GM18508 (cell line): ENCODE measurements at regions not wholly inside any gene's neighbourhood (a gene's known extent, or its start where the extent isn't known, plus 50 kb on each side); places are given as distances from the start of the nearest gene placed in this dataset.
"Not testable (repeated sequence)": the region's sequence is repeated elsewhere in the genome, so short reads cannot be mapped to it uniquely, and the experiment has no call there.

Source experiments
- ATAC-seq: cut with Tn5 transposase; IDR thresholded peaks from one replicate; pipeline ENCODE4 v1.9.1; 2021; ENCODE audit warnings: moderate number of reproducible peaks; ENCODE audit not compliant: insufficient read depth, unreplicated experiment

DNA sequence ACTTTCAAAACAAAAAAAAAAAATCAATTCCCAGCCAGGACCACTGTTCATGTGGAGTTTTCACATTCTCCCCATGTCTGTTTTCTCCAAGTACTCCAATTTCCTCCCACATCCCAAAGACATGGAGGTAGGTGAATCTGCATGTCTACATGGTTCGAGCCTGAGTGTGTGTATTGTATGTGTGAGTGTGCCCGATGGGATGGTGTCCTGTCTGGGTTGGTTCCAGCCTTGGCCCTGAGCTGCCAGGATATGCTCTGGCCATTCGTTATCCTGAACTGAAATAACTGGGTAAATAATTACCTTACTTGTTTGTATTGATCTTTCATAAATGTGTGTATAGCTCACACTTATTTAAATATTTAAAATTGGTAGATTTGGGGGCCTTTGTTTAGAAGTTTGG lies 452.3 kb upstream of the RORB start:
- ATAC-seq: no peak

DNA sequence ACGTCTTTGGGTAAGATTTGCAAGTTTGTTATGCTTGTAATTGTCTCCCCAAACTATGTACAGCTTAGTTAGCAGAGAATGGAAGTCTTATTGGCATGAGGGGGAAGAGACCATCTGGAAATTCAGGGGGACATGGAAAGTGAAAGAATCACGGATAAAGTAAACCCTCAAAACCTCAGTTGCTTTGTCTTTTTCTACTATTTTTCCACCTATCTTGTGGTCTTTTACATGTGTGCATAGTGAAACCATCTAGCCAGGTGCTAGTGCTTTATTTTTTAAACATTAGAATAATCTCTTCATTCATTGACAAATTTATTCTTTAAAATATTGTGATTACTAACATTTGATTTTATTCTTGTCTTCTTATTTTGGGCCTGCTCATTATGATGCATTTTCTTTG lies 441.1 kb upstream of the RORB start:
- no peak for ATAC-seq

DNA sequence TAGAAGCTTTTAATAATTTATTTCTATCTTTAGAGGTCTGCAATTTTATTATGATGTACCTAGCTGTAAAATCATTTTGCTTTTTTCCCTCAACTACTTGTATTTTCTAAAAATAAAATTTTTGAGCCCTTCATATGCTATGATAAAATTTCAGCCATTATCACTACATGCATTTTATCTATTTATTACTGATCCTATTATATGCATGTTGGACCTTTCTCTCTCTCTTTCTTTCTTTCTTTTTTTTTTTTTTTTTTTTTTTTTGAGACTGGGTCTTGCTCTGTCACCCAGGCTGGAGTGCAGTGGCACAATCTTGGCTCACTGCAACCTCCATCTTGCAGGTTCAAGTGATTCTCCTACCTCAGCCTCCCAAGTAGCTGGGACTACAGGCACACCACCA lies 440.1 kb upstream of the RORB start:
- not testable (repeated sequence) for ATAC-seq

DNA sequence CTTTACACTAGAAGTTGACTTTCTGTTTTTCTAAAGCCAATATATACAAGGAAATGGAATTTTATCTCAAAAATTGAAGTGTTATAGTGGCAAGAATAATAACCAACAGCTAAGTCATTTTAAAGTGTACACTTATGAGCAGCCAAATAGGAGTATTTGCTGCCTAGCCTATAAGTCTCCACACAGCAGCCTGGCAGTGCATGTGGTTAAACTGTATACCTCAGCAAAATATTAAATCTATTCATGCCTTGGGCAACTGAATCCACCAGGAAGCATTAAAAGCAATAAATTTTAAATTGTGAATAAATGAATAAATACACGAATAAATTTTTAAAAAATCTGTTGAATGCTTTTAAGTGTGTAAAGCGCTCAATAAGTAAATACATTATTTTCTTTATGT lies 432.4 kb upstream of the RORB start:
- ATAC-seq: no peak

DNA sequence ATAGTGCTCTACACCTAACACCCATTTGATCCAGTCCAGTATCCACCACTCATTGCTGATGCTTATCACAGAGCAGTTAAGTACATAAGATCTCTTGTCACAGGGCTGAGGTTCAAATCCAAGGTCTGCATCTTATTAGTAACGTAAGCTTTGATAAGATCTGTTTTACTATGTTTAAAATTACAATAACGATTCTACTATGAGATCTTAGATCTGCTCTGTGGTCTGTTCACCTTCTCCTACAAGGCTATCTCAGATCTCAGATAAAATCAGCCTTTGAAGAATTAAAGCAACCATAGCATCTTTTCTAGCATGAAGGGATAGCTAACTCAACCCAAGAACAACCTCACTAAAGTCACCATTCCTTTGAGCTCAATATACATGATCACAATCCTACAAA lies 431.0 kb upstream of the RORB start:
- ATAC-seq: no peak

DNA sequence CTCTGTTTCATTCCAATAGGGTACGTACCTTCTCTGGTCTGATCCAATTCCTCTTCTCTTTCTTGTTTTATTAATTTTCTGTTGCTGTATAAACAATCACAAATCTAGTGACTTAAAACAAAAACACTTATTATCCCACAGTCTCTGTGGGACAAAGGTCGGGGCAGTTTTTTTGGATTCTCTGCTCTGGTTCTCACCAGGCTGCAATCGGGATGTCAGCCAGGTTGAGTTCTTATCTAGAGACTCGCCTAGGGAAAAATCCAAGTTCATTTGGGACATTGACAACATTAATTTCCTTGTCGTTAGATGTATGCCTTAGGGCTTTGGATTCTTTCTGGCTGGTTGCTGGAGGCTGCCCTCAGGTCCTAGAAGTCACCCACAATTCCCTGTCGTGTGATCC lies 430.5 kb upstream of the RORB start:
- ATAC-seq: no peak

DNA sequence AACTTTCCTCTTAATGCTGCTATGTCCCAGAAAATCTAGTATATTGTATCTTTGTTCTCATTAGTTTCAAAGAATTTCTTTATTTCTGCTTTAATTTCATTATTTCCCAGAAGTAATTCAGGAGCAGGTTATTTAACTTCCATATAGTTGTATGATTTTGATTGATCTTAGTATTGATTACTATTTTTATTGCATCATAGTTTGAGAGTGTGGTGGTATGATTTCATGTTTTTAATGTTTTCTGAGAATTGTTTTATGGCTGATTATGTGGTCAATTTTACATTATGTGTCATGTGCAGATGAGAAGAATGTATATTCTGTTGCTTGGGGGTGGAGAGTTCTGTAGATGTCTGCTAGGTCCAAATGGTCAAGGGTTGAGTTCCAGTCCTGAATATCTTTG lies 425.6 kb upstream of the RORB start:
- ATAC-seq: no peak

DNA sequence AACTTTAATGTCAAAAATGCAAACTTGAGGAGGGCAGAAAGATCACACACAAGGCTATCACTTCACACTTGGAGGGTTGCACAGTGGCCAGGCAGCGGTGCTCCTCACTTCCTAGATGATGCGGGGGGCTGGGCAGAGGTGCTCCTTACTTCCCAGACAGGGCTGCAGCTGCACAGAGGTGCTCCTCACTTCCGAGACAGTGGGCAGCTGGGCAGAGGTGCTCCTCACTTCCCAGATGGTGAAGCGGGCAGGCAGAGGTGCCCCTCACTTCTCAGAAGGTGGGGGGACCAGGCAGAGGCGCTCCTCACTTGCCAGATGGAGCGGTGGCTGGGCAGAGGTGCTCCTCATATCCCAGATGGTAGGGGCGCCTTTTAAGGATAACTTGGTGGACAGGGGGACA lies 423.2 kb upstream of the RORB start:
- no peak for ATAC-seq

DNA sequence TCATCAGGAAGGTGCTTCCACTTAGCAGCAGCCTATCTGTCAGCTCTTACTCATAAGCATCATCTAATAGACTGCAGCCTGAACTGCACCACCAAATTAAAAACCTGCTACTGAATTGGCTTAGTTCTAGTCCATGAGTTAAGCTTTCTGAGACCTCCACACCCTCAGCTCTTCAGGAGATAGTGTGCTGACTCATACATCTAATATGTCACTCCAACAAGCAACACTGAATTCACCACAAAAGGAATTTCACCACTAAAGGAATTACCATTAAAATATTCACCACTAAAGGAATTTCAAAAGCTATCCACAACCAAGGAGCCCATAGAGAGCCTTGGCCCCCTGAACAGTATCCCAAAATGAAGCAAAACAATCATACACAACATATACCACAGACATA lies 418.5 kb upstream of the RORB start:
- ATAC-seq: no peak

DNA sequence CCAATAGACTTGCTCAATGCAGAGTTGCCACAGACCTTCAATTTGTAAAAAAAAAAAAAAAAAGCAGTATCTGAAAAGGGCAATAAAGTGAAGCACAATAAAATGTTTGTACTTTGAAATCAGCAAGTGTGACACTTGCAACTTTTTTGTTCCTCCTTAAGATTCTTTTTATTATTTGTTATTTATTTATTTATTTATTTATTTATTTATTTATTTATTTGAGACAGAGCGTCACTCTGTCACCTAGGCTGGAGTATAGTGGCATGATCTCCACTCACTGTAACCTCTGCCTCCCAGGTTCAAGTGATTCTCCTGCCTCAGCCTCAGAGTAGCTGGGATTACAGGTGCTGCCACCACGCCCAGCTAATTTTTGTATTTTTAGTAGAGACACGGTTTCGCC lies 416.5 kb upstream of the RORB start:
- not testable (repeated sequence) for ATAC-seq

DNA sequence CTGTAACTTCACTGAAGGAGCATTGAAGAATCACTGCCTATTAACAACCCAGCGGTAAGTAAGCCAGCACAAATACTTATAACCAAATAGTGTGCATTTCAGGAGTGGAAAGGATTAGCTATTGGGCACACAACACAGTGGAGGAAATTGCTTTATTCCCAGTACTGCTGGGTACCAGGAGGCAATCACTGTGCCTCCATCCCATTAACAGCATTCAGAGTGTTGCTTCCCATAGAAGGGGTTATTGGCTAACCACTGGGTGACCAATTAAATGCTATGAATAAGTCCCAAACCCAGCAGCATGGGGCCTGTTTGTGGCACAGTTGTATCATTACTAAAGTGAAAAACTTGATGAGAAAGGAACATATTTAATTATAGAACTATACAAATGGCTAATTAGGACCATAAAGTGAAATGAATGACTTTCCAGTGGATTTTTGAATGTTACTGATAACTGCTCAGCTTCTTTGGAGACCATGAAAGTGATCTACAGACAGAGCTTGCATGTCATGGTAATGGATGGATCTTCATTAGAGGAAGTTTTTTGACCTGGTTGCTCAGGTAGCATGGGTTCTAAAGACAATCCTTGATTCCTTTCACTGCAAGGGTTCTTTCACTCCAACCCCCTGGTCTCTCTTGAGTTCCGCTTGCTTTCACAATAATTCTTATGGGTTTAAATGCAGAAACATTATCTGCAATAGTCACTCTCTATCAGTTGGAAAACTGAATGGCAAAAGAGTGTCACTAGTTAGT lies 413.3 kb upstream of the RORB start:
- ATAC-seq: no peak

DNA sequence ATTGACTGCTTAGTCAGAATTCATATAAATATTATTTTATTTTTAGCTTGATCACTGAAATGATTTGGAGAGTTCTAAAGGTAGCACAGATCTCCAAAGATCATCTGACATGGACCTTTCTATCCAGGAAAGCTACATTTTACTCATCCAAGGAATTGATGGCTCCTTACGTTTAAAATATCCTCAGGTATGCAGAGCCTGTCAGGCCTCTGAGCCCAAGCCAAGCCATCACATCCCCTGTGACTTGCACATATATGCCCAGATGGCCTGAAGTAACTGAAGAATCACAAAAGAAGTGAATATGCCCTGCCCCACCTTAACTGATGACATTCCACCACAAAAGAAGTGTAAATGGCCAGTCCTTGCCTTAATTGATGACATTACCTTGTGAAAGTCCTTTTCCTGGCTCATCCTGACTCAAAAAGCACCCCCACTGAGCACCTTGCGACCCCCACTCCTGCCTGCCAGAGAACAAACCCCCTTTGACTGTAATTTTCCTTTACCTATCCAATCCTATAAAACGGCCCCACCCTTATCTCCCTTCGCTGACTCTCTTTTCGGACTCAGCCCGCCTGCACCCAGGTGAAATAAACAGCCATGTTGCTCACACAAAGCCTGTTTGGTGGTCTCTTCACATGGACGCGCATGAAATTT lies 411.6 kb upstream of the RORB start:
- not testable (repeated sequence) for ATAC-seq

DNA sequence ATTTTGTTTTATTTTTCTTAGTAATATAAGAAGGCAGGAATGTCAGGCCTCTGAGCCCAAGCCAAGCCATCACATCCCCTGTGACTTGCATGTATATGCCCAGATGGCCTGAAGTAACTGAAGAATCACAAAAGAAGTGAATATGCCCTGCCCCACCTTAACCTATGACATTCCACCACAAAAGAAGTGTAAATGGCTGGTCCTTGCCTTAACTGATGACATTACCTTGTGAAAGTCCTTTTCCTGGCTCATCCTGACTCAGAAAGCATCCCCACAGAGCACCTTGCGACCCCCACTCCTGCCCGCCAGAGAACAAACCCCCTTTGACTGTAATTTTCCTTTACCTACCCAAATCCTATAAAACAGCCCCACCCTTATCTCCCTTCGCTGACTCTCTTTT lies 406.2 kb upstream of the RORB start:
- ATAC-seq: not testable (repeated sequence)

DNA sequence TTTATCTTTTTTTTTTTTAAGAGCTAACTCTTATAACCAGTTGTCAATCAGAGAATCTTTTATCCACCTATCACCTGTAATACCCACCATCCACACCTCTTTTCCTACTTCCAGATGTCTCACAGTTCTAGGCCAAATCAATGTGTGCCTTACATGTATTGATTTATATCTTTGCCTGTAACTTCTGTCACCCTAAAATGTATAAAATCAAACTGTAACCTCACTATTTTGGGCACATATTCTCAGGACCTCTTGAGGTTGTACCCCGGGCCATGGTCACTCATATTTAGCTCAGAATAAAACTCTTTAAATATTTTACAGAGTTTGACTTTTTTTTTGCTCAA lies 404.7 kb upstream of the RORB start:
- no peak for ATAC-seq

DNA sequence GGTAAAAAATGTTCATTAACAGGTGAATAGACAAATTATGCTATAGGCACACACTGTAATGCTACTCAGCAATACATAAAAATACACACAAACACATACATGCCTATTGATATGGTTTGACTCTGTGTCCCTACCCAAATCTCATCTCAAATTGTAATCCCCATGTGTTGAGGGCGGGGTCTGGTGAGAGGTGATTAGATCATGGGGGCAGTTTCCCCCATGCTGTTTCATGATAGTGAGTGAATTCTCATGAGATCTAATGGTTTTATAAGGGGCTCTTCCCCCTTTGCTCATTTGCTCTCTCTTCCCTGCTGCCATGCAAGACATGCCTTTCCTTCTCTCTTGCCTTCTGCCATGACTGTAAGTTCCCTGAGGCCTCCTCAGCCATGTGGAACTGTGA lies 403.1 kb upstream of the RORB start:
- ATAC-seq: not testable (repeated sequence)

DNA sequence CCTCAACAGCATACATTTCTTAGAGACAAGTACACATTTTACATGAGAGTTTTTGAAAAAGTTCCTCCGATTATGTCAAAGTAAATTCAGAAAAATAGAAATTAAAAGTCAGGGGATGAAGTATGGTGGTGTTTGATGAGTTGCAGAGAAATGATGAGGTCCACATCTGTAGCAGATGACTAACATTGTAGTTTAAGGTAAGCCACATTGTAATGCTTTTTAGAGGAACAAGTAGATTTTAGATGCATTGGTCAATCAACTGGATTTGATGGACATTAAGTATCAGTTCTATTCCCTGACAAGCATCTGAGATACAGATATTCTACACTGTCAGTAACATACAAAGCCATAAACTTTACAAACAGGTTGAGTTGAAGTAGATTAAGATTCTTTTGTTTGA lies 402.4 kb upstream of the RORB start:
- no peak for ATAC-seq

DNA sequence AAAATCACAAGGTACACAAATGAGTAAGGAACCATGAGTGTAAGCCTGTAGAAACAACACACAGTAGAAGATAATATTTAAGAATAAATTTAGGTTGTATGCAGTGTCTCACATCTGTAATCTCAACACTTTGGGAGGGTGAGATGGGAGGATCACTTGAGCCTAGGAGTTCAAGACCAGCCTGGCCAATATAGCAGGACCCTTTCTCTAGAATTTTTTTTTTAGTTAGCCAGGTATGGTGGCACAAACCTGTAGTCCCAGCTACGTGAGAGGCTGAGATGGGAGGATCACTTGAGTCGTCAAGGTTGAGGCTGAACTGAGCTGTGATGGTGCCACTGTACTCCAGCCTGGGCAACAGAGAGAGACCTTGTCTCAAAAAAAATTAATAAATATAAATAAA lies 401.2 kb upstream of the RORB start:
- ATAC-seq: no peak

DNA sequence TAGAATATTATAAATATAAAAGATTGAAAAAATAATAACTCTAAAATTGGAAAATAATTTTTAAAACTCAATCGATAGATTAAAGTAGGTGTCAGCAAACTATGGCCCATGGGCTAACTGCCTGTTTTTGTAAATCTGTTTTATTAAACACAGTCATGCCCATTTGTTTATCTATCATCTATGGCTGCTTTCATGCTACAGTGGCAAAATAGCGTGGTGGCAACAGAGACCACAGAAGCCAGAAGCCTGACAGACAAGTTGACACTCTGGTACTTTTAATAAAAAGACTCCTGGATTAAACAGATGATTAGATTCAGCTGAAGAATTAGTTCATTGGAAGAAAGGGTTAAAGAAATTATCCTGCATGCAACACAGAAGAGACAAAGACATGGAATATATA lies 400.7 kb upstream of the RORB start:
- no peak for ATAC-seq

DNA sequence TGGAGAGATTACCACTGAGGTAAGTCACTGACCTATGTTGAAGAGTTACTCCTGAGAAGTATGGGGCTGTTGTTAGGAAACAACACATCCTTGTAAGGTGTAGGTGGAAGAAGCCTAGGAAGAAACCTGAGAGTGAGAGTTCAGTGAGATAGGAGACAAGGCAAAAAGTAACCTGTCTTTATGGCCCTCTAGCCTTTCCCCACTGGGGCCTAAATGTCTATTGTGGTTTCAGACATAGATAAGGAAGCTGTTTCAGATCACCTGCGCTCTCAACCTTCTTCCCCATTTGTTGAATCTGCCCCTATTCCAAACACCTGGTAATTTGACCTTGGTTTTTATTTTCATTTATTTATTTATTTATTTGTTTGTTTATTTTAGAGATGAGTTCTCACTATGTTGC lies 397.1 kb upstream of the RORB start:
- no peak for ATAC-seq

DNA sequence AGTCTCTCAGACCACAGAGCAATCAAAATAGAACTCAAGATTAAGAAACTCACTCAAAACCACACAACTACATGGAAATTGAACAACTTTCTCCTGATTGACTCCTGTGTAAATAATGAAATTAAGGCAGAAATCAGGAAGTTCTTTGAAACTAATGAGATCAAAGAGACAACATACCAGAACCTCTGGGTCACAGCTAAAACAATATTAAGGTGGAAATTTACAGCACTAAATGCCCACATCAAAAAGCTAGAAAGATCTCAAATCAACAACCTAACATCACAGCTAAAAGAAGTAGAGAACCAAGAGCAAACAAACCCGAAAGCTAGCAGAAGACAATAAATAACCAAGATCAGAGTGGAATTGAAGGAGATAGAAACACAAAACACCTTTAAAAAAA lies 395.0 kb upstream of the RORB start:
- ATAC-seq: not testable (repeated sequence)

DNA sequence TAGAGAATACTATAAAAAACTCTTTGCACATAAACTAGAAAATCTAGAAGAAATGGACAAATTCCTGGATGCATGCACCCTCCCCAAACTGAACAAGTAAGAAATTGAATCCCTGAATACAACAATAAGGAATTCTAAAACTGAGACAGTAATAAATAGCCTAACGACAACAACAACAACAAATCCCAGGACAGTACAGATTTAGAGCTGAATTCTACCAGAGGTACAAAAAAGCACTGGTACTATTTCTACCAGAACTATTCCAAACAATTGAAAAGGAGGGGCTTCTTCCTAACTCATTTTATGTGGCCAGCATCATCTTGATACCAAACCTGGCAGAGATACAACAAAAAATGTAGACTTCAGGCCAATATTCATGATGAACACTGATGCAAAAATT lies 394.4 kb upstream of the RORB start:
- ATAC-seq: no peak

DNA sequence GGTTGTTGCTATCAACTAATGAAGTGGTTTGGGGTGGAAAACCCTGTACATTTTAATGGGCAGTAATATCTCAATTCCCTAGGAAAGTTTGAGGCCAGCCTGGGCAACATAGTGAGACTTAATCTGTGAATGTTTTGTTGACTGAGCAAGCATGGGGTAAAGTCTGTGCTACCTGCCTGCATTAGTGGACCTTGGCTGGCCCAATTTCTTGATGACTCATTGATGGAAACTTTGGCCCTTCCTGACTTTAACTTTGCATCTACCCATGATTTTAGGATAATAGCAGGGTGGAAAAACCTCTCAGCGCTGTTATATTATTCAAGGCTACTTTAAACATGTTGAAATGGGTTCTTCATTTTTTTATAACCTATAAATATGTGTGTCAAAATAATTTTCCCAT lies 389.4 kb upstream of the RORB start:
- no peak for ATAC-seq
